ENCODE measurements at regions not wholly inside any gene's neighbourhood (a gene's known extent, or its start where the extent isn't known, plus 50 kb on each side); places are given as distances from the start of the nearest gene placed in this dataset.

DNA sequence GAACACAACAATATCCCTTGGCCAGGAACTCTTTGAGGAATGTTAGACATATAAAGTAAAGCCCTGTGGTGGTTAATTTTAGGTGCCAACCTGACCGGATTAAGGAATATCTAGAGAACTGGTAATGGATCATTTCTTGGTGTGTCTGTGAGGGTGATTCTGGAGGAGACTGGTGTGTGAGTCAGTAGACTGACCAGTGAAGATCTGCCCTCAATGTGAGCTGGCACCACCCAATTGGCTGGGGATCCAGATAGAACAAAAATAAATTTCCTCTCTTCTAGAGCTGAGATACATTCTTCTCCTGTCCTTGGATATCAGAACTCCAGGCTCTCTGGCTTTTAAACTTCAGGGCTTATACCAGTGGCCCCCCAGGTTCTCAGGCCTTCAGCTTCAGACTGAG is 56.2 kb upstream of the TNPO1 start:
- DNase-seq (ENCODE audit: insufficient read length, low spot score) (peak; percentile 15), FAIRE-seq (peak; percentile 93)
- no peak for TF ChIP-seq POLR2A (IDR thresholded peaks at IDR 0.05; ENCODE audit: low read depth, low read length)

- TF ChIP-seq POLR2A (IDR thresholded peaks at IDR 0.05; ENCODE audit: low read depth, low read length) = no peak
- no peak for DNase-seq (ENCODE audit: insufficient read length, low spot score)
- no peak for FAIRE-seq
These were observed 63.6 kb upstream of the TNPO1 start for GRCh38 chr5:72752909-72753308.

- TF ChIP-seq POLR2A (IDR thresholded peaks at IDR 0.05; ENCODE audit: low read depth, low read length) = no peak
- FAIRE-seq = no peak
- no peak for DNase-seq (ENCODE audit: insufficient read length, low spot score)
These were observed 67.0 kb upstream of the TNPO1 start for GRCh38 chr5:72749362-72749997.

DNA sequence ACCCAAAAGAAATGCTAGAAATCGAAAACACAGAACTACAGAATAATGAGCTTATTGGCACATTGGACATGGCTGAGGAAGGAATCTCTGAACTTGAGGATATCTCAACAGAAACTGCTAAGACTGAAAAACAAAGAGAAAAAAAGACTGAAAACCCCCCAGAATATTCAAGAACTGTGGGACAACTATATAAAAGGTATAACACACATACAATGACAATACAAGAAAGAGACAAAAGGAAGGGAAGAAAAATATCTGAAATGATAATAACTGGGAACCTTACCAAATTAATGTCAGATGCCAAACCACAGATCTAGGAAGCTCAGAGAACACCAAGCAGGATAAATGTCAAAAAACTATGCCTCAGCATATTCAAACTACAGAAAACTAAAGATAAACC is 68.6 kb upstream of the TNPO1 start:
- DNase-seq (ENCODE audit: insufficient read length, low spot score) = no peak
- TF ChIP-seq POLR2A (IDR thresholded peaks at IDR 0.05; ENCODE audit: low read depth, low read length) = no peak

GRCh38 chr5:72746736-72747135 is 69.7 kb upstream of the TNPO1 start:
- FAIRE-seq (no peak), DNase-seq (ENCODE audit: insufficient read length, low spot score) (no peak)
- TF ChIP-seq POLR2A (IDR thresholded peaks at IDR 0.05; ENCODE audit: low read depth, low read length) = no peak

More for the DNA sequence above, 68.6 kb upstream of the TNPO1 start:
- FAIRE-seq = no peak

DNA sequence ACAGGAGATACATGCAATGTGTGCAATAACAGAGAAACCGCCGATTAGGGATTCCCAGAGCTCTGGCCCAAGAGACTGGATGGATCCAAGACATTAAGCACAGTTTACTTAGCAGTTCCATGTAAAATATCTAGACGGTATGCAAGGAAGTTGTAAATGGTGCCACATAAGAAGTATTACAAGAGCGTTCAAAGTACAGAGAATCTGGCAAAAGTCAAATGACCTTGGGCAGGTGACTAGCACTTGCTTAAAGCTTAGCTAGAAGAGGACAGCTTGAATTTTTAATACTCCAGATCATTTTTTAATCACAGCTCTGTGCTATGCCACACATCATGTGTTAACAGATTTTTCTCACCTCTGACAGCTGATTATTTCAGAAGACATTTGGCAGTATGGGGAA is 72.3 kb upstream of the TNPO1 start:
- DNase-seq (ENCODE audit: insufficient read length, low spot score) (no peak), FAIRE-seq (no peak)
- no peak for TF ChIP-seq POLR2A (IDR thresholded peaks at IDR 0.05; ENCODE audit: low read depth, low read length)

DNA sequence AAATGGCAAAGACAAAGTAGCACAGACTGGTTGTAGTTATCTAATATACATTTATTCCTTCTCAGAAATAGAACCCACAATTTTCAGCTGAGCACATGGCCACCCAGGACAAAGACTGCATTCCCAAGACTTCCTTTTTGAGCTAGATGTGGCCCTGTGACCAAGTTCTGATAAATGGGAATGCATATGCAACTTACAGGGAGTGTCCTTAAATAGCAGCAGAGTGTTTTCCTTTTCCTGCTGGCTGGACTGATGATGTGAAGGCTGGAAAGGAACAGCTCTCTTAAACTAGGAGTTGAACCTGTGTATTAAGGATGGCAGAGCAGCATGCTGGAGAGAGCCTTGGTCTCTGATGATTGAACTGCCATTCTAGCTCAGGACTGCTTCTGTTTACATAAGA is 74.7 kb upstream of the TNPO1 start:
- no peak for TF ChIP-seq POLR2A (IDR thresholded peaks at IDR 0.05; ENCODE audit: low read depth, low read length)
- DNase-seq (ENCODE audit: insufficient read length, low spot score) (no peak), FAIRE-seq (no peak)

- FAIRE-seq (no peak), DNase-seq (ENCODE audit: insufficient read length, low spot score) (no peak)
- no peak for TF ChIP-seq POLR2A (IDR thresholded peaks at IDR 0.05; ENCODE audit: low read depth, low read length)
These were observed 82.7 kb upstream of the TNPO1 start for GRCh38 chr5:72733810-72734209.

DNA sequence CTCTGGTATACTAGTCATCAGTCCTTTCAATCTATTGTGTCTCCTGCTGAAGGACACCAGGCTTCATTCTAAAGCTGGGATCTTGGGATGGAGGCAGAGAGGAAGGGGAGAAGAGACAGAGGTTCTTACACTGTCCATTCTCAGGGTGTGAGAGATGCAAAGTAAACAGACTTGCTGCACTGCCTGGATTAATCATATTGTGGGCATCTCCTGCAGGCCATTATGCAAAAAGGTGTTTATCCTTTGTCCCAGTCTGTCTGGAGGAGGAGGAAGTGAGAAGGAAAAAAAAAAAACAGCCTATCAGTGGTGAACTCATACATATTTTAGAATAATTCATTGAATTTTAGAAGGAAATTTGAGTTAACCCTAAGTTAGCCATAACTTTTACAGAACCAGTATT is 92.9 kb upstream of the TNPO1 start:
- no peak for DNase-seq (ENCODE audit: insufficient read length, low spot score)
- no peak for TF ChIP-seq POLR2A (IDR thresholded peaks at IDR 0.05; ENCODE audit: low read depth, low read length)
- no peak for FAIRE-seq

DNA sequence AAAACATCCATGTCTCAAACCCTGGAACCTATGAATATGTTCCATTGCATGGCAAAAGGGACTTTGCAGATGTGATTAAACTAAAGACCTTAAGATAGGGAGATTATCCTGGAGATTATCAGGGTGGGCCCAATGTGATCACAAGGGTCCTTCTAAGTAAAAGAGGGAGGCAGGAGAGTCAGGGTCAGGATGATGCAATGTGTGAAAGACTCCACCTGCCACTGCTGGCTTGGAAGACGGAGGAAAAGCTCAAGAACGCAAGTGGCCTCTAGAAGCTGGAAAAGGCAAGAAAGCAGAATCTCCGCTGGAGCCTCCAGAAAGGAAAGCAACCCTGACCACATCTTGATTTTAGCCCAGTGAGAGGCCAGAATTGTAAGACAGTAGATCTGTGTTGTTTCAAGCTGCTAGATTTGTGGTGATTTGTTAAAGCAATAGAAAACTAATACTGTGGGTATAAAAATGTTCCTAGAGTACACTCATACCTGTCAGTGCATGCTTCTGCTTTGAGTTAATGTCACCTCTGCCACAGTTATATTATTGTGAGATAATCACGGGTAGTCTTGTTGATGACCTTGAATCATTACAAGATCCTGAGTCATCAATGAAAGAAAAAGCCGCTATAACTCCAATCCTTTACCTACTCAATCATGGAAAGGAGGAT is 93.5 kb upstream of the TNPO1 start:
- DNase-seq (ENCODE audit: insufficient read length, low spot score) (no peak), FAIRE-seq (no peak)
- TF ChIP-seq POLR2A (IDR thresholded peaks at IDR 0.05; ENCODE audit: low read depth, low read length) = no peak

GRCh38 chr5:72721844-72722243 is 94.6 kb upstream of the TNPO1 start:
- FAIRE-seq (no peak), DNase-seq (ENCODE audit: insufficient read length, low spot score) (no peak)
- no peak for TF ChIP-seq POLR2A (IDR thresholded peaks at IDR 0.05; ENCODE audit: low read depth, low read length)

DNA sequence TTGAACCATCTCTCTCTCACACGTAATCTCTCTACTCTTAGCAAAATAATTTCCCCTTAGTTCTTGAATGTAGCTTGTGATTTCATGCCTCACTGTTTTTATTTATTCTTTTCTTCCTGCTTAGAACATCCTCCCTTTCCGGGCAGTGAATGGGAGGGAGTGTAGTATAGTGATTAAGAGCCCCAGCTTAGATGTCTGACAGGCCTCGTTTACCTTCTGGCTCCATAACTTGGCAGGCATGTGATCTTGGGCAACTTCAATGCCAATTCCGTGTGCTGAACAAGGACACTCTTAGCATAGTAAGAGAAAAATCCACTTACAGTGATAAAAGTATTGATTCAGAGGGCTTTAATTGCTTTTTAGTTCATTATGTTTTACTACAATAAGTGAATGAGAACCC is 96.3 kb upstream of the TNPO1 start:
- no peak for DNase-seq (ENCODE audit: insufficient read length, low spot score)
- no peak for FAIRE-seq
- TF ChIP-seq POLR2A (IDR thresholded peaks at IDR 0.05; ENCODE audit: low read depth, low read length) = no peak

- no peak for TF ChIP-seq POLR2A (IDR thresholded peaks at IDR 0.05; ENCODE audit: low read depth, low read length)
- FAIRE-seq = no peak
These were observed 105.1 kb upstream of the TNPO1 start for GRCh38 chr5:72711351-72711750.

DNA sequence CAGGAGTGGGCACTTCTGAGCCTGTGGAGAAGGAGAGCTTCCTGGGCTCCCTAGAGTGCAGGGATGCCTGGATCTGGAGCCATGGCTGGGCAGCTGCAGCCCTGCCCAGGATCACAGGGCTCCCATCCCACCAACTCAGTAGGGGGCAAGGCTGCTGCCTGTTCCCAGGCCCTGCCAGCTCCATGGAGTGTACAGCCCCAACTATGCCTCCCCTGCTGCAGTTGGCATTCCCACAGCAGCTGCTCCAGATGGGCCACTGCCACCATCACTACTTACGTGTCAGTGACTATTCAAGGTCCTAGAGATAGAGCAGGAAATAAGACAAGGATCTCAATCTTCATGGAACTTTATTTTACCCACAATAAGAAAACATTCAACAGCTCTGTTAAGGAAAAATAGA is 107.1 kb upstream of the TNPO1 start:
- no peak for TF ChIP-seq POLR2A (IDR thresholded peaks at IDR 0.05; ENCODE audit: low read depth, low read length)
- DNase-seq (ENCODE audit: insufficient read length, low spot score) (no peak), FAIRE-seq (no peak)

More at GRCh38 chr5:72711351-72711750, 105.1 kb upstream of the TNPO1 start:
- no peak for DNase-seq (ENCODE audit: insufficient read length, low spot score)

DNA sequence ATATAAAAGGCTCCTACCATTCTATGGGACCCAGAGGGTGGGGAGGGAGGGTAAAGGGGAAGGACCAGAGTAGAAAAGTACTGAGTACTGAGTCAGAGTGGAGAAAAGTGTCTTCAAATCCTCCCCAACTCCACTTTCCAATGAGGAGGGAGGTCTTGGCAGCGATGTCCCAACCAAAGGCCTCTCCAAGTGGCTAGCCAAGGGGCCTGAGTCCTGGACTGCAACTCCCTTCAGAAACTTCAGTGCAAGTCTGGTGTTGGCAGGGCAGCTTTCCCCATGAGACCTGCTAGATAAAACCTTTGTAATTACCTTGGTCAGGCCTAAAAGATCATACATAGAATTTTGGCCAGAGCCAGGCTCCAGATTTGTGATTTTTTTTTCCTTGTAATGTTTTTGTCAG is 111.3 kb upstream of the TNPO1 start:
- TF ChIP-seq POLR2A (IDR thresholded peaks at IDR 0.05; ENCODE audit: low read depth, low read length) = no peak
- DNase-seq (ENCODE audit: insufficient read length, low spot score) (no peak), FAIRE-seq (no peak)

Data from H54 (cell line).